ENCODE measurements at regions not wholly inside any gene's neighbourhood (a gene's known extent, or its start where the extent isn't known, plus 50 kb on each side); places are given as distances from the start of the nearest gene placed in this dataset.

GRCh38 chr1:81165963-81166362, 634.8 kb upstream of the ADGRL2 start:
- Histone ChIP-seq H3K4me1 (ENCODE audit: control insufficient read depth in 1 of 2, insufficient read depth in 2 of 2, low read length in 2 of 2) (no peaks in the 10 kb centered on the region), H3K79me2 (ENCODE audit: insufficient read depth, low read length) (no peaks in the 10 kb centered on the region), H3K27me3 (ENCODE audit: control insufficient read depth in 2 of 2, insufficient read depth in 2 of 2, low read length in 2 of 2) (no peaks in the 10 kb centered on the region), H3K36me3 (replicated peaks in 1 of 2; ENCODE audit: control insufficient read depth in 1 of 2, insufficient read depth in 2 of 2, low read length in 2 of 2) (no peaks in the 10 kb centered on the region), H3K4me2 (replicated peaks; ENCODE audit: extremely low read depth, low read length, poor library complexity, severe bottlenecking) (no peak overlapping the region), H4K20me1 (ENCODE audit: insufficient read depth, low read length) (no peaks in the 10 kb centered on the region), H3K27ac (ENCODE audit: low read depth in 1 of 2, low read length in 2 of 2) (no peak overlapping the region), H3K4me3 (replicated peaks in 1 of 3; ENCODE audit: low read depth in 2 of 3, low read length in 3 of 3) (no peak overlapping the region), H2AFZ (ENCODE audit: insufficient read depth, low read depth, low read length, poor library complexity, severe bottlenecking) (no peak overlapping the region), H3K9me3 (replicated peaks in 1 of 2; ENCODE audit: control insufficient read depth in 1 of 2, insufficient read depth in 1 of 2, low read length in 2 of 2) (peaks cover 0 to 8% of the 10 kb centered on the region in 2 donors), H3K9ac (ENCODE audit: insufficient read depth, low read length, poor library complexity, severe bottlenecking) (no peak overlapping the region)
- no CpG with 5 or more reads among the region's 2 CpGs for WGBS (ENCODE audit: insufficient coverage)
- no peak for DNase-seq
- intact Hi-C loops (cut with micrococcal nuclease): no loop called here
- H3K9me3 Mint-ChIP-seq: peaks cover 0 to 19% (median 6%) of the 10 kb centered on the region in 7 donors
- no peaks in the 10 kb centered on the region for H3K36me3 Mint-ChIP-seq
- no peak overlapping the region for H3K4me3 Mint-ChIP-seq
- no peak for TF ChIP-seq CTCF (IDR thresholded peaks at IDR 0.05)
- peaks cover 0 to 2% (median 0%) of the 10 kb centered on the region in 3 donors for H3K27me3 Mint-ChIP-seq (ENCODE audit: low read depth in 3 of 3)
- H3K27ac Mint-ChIP-seq: no peak overlapping the region
- H3K4me1 Mint-ChIP-seq: no peaks in the 10 kb centered on the region

- Histone ChIP-seq H3K36me3 (replicated peaks in 1 of 2; ENCODE audit: control insufficient read depth in 1 of 2, insufficient read depth in 2 of 2, low read length in 2 of 2) (no peaks in the 10 kb centered on the region), H3K27ac (ENCODE audit: low read depth in 1 of 2, low read length in 2 of 2) (no peak overlapping the region), H2AFZ (ENCODE audit: insufficient read depth, low read depth, low read length, poor library complexity, severe bottlenecking) (no peak overlapping the region), H3K9ac (ENCODE audit: insufficient read depth, low read length, poor library complexity, severe bottlenecking) (no peak overlapping the region), H3K4me1 (ENCODE audit: control insufficient read depth in 1 of 2, insufficient read depth in 2 of 2, low read length in 2 of 2) (no peaks in the 10 kb centered on the region), H3K4me3 (replicated peaks in 1 of 3; ENCODE audit: low read depth in 2 of 3, low read length in 3 of 3) (no peak overlapping the region), H3K4me2 (replicated peaks; ENCODE audit: extremely low read depth, low read length, poor library complexity, severe bottlenecking) (no peak overlapping the region), H4K20me1 (ENCODE audit: insufficient read depth, low read length) (no peaks in the 10 kb centered on the region), H3K27me3 (ENCODE audit: control insufficient read depth in 2 of 2, insufficient read depth in 2 of 2, low read length in 2 of 2) (no peaks in the 10 kb centered on the region), H3K9me3 (replicated peaks in 1 of 2; ENCODE audit: control insufficient read depth in 1 of 2, insufficient read depth in 1 of 2, low read length in 2 of 2) (peaks cover 0 to 12% of the 10 kb centered on the region in 2 donors), H3K79me2 (ENCODE audit: insufficient read depth, low read length) (no peaks in the 10 kb centered on the region)
- 100% methylated on average over 2 of the region's 3 CpGs for WGBS (ENCODE audit: insufficient coverage)
- no peak for TF ChIP-seq CTCF (IDR thresholded peaks at IDR 0.05)
- Mint-ChIP-seq H3K36me3 (no peaks in the 10 kb centered on the region), H3K9me3 (peaks cover 0 to 15% (median 7%) of the 10 kb centered on the region in 7 donors), H3K27ac (peak overlapping the region in 1 of 7 donors; percentile 58), H3K27me3 (ENCODE audit: low read depth in 3 of 3) (peaks cover 0 to 2% (median 0%) of the 10 kb centered on the region in 3 donors), H3K4me3 (no peak overlapping the region), H3K4me1 (no peaks in the 10 kb centered on the region)
- DNase-seq: no peak
- intact Hi-C loops (cut with micrococcal nuclease): no loop called here
Observed at GRCh38 chr1:81160696-81161095, 640.0 kb upstream of the ADGRL2 start.
